AG04449 (cell line): ENCODE measurements at regions not wholly inside any gene's neighbourhood (a gene's known extent, or its start where the extent isn't known, plus 50 kb on each side); places are given as distances from the start of the nearest gene placed in this dataset.
"Not testable (repeated sequence)": the region's sequence is repeated elsewhere in the genome, so short reads cannot be mapped to it uniquely, and the experiment has no call there.

Experiments used
- CTCF ChIA-PET: fragments of 350-600 bp; formaldehyde crosslinking; extraction: SDS; loops from one replicate; lab custom pipeline; 2021; ENCODE audit warnings: antibody characterized with exemption; lab: Yijun Ruan, JAX
- POLR2A ChIA-PET: fragments of 400-600, 350-600 bp; formaldehyde crosslinking; extraction: SDS; loops from one replicate; lab custom pipeline; 2020; ENCODE audit warnings: antibody characterized with exemption, inconsistent platforms; lab: Yijun Ruan, JAX
- DNase-seq: peaks from one replicate; pipeline ENCODE4 v3.0.0-alpha.2; 2010; ENCODE audit warnings: low read depth, low spot score
- H3K4me3 ChIP-seq: 2 replicates; pipeline ENCODE4 v1.5.1; 2011; ENCODE audit warnings: low read depth, mild to moderate bottlenecking, control low read depth, low read length
- TF ChIP-seq, protein P1 (sequence below): IDR thresholded peaks from one replicate; pipeline ENCODE4 v1.5.1; 2011; ENCODE audit warnings: mild to moderate bottlenecking, moderate library complexity, low read length, control low read depth, inconsistent platforms; ENCODE audit not compliant: insufficient read depth; ENCODE audit errors: missing control alignments

DNA sequence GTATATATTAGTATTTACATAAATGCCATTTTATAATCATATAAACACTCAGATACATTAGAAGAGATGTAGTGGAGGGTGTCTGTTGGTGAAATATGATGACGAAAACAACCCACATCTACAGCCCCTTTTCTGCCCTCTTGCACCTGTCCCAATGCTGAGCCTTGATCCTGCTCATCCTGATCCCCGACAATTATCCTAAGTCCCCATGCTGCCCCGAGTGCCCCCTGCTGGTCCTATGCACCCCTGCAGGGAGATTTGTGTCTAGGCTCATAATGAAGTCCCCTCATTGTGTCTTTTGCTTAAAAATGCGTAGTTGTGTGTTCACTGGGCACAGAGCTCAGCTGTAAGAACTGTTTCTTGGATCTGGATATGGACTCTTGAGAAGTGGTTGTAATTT lies 554.5 kb downstream of the TMEM121 start:
- no peak overlapping the region for H3K4me3 ChIP-seq
- CTCF ChIA-PET = no interaction called here
- no peak for DNase-seq
- POLR2A ChIA-PET = no interaction called here
- TF ChIP-seq, protein P1, sequence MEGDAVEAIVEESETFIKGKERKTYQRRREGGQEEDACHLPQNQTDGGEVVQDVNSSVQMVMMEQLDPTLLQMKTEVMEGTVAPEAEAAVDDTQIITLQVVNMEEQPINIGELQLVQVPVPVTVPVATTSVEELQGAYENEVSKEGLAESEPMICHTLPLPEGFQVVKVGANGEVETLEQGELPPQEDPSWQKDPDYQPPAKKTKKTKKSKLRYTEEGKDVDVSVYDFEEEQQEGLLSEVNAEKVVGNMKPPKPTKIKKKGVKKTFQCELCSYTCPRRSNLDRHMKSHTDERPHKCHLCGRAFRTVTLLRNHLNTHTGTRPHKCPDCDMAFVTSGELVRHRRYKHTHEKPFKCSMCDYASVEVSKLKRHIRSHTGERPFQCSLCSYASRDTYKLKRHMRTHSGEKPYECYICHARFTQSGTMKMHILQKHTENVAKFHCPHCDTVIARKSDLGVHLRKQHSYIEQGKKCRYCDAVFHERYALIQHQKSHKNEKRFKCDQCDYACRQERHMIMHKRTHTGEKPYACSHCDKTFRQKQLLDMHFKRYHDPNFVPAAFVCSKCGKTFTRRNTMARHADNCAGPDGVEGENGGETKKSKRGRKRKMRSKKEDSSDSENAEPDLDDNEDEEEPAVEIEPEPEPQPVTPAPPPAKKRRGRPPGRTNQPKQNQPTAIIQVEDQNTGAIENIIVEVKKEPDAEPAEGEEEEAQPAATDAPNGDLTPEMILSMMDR = no peak

DNA sequence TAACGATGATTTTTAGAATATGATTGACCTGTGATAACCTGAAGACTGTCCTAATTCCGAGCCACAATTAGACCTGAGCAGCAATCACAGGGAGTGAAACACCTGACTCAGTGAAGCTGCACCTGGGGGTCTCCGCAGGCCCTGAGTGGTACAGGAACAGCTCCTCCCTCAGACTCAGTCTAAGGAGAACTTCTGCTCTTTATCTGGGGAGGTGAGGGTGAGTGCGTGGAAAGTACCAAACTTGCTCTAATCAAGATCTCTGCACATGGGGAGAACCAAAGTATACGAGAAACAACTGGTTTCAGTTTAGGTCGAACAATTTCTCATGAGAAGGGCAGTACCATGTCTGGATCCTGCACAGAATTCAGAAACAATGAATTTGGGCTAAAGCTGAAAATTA lies 555.3 kb downstream of the TMEM121 start:
- DNase-seq, POLR2A ChIA-PET, H3K4me3 ChIP-seq, CTCF ChIA-PET: not testable (repeated sequence)

DNA sequence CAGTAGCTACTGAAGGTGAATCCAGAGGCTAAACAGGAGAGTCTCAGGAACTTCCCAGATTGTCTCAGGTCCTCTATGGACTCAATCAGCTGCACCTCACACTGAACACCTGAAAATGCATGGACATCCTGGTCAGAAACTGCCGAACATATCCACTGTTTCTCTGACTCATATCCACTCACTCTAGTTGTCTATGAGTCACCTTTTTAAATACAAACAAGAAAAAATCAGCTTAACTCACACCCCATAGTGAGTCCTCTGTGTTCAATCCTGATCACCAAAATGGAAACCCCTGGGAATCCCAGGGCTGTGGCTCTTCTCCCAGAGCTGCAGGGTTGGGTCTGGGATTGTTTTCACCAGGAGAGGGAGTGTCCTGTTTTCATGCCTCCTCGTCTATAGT lies 556.7 kb downstream of the TMEM121 start:
- POLR2A ChIA-PET = no interaction called here
- CTCF ChIA-PET = no interaction called here
- H3K4me3 ChIP-seq = no peak overlapping the region
- DNase-seq = no peak
- TF ChIP-seq, protein P1 = no peak

DNA sequence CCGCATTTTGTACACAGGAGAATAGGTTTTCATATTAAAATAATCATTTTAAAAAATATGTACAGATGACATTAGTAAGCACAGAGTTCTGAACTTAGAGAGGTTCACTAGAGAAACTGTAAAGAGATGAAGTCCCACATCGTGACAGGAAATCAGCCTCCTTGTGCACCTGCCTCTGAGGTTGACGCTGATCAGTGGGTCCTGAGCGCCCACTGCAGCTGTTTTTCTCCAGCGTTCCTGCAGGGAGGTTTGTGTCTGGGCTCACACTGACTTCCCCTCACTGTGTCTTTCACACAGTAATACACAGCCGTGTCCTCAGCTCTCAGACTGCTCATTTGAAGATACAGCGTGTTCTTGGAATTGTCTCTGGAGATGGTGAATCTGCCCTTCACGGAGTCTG lies 561.5 kb downstream of the TMEM121 start:
- DNase-seq = no peak
- no peak overlapping the region for H3K4me3 ChIP-seq
- CTCF ChIA-PET = no interaction called here
- TF ChIP-seq, protein P1 = no peak
- POLR2A ChIA-PET = no interaction called here

DNA sequence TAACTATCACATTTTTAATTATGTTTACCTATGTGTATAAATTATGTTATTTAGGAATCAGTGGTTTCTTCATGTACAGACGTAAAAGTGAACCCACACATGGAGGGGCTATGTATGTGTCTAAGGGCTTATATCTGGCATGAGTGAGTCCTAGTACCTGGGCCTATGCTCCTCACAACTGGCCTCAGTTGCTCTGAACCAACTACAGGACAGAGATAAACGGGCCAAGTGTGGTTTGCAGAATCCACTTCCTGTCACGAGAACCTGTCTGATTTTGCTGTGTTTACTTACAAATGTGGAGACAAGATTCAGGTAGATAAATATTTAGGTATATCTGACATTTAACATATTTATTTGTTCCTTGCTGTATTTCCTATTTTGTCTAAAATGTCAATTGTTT lies 562.5 kb downstream of the TMEM121 start:
- CTCF ChIA-PET, POLR2A ChIA-PET, DNase-seq, H3K4me3 ChIP-seq: not testable (repeated sequence)

DNA sequence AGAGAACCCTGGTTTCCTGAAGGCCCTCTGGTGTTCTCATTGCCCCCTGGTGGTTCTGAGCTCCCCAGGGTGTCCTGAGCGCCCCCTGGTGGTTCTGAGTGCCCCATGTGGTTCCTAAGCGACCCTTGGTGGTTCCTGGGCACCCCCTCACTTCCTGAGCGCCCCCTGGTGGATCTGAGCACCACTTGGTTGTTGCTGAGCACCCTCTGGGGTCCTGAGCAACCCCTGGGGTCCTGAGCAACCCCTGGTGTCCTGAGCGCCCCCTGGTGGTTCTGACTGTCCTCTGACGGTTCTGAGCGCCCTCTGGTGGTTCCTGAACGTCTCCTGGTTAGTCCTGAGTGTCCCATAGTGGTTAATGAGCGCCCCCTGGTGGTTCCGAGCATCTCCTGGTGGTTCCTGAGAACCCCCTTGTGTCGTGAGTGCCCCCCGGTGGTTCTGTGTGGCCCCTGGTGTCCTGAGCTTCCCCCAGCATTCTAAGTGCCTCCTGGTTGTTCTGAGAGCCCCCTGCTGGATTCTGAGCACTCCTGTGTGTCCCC lies 568.3 kb downstream of the TMEM121 start:
- POLR2A ChIA-PET = no interaction called here
- DNase-seq = no peak
- TF ChIP-seq, protein P1 = no peak
- CTCF ChIA-PET = no interaction called here
- H3K4me3 ChIP-seq = no peak overlapping the region

DNA sequence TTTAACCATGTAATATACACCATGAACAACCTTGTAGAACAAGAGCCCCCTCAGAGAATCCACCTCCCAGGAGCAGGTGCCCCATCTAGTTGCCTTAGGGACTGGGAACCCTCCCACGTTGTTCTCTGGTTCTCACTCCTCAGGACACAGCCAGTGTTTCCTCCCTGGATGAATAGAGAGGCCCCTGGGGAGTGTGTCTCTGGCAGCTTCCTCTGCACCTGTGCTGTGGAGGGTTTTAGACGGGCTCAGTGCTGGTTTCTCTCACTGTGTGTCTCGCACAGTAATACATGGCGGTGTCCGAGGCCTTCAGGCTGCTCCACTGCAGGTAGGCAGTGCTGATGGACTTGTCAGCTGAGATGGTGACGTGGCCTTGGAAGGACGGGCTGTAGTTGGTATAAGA lies 581.3 kb downstream of the TMEM121 start:
- TF ChIP-seq, protein P1 = no peak
- no peak overlapping the region for H3K4me3 ChIP-seq
- ChIA-PET POLR2A (no interaction called here), CTCF (no interaction called here)
- DNase-seq = no peak
